Muscle of arm (tissue), 1 donor: ENCODE measurements at regions not wholly inside any gene's neighbourhood (a gene's known extent, or its start where the extent isn't known, plus 50 kb on each side); places are given as distances from the start of the nearest gene placed in this dataset.
"Not testable (repeated sequence)": the region's sequence is repeated elsewhere in the genome, so short reads cannot be mapped to it uniquely, and the experiment has no call there.

Experiments
- DNase-seq: peaks from one replicate; pipeline ENCODE4 v3.0.0-alpha.2; 2013

- DNase-seq = no peak
These were observed 399.1 kb upstream of the SPRY2 start for GRCh38 chr13:80740071-80740470.

- DNase-seq = no peak
These were observed 396.6 kb upstream of the SPRY2 start for GRCh38 chr13:80737513-80737912.

- no peak for DNase-seq
These were observed 386.5 kb upstream of the SPRY2 start for GRCh38 chr13:80727321-80727975.

GRCh38 chr13:80726868-80727267, 385.9 kb upstream of the SPRY2 start:
- DNase-seq = peak; percentile 30

- DNase-seq = no peak
These were observed 380.8 kb upstream of the SPRY2 start for GRCh38 chr13:80721689-80722088.

- no peak for DNase-seq
These were observed 378.0 kb upstream of the SPRY2 start for GRCh38 chr13:80718970-80719369.

GRCh38 chr13:80717776-80718175, 376.9 kb upstream of the SPRY2 start:
- DNase-seq = no peak

- DNase-seq = no peak
These were observed 375.7 kb upstream of the SPRY2 start for GRCh38 chr13:80716610-80717081.

- no peak for DNase-seq
These were observed 371.1 kb upstream of the SPRY2 start for GRCh38 chr13:80712026-80712425.

- peak; percentile 10 for DNase-seq
These were observed 367.9 kb upstream of the SPRY2 start for GRCh38 chr13:80708791-80709190.

GRCh38 chr13:80707000-80707983, 366.4 kb upstream of the SPRY2 start:
- no peak for DNase-seq

GRCh38 chr13:80706164-80706471, 365.2 kb upstream of the SPRY2 start:
- DNase-seq = no peak

- DNase-seq = no peak
These were observed 364.6 kb upstream of the SPRY2 start for GRCh38 chr13:80705371-80706163.

- no peak for DNase-seq
These were observed 363.4 kb upstream of the SPRY2 start for GRCh38 chr13:80704369-80704768.

GRCh38 chr13:80695841-80696240, 354.9 kb upstream of the SPRY2 start:
- no peak for DNase-seq

GRCh38 chr13:80691814-80692213, 350.9 kb upstream of the SPRY2 start:
- DNase-seq = not testable (repeated sequence)

- DNase-seq = no peak
These were observed 349.3 kb upstream of the SPRY2 start for GRCh38 chr13:80690208-80690607.

GRCh38 chr13:80688593-80688992, 347.7 kb upstream of the SPRY2 start:
- DNase-seq = no peak

- no peak for DNase-seq
These were observed 345.0 kb upstream of the SPRY2 start for GRCh38 chr13:80685942-80686341.

GRCh38 chr13:80684217-80684991, 343.5 kb upstream of the SPRY2 start:
- DNase-seq = peak; percentile 40

- no peak for DNase-seq
These were observed 339.9 kb upstream of the SPRY2 start for GRCh38 chr13:80680786-80681366.
